ENCODE measurements at regions not wholly inside any gene's neighbourhood (a gene's known extent, or its start where the extent isn't known, plus 50 kb on each side); places are given as distances from the start of the nearest gene placed in this dataset.
"Not testable (repeated sequence)": the region's sequence is repeated elsewhere in the genome, so short reads cannot be mapped to it uniquely, and the experiment has no call there.

DNA sequence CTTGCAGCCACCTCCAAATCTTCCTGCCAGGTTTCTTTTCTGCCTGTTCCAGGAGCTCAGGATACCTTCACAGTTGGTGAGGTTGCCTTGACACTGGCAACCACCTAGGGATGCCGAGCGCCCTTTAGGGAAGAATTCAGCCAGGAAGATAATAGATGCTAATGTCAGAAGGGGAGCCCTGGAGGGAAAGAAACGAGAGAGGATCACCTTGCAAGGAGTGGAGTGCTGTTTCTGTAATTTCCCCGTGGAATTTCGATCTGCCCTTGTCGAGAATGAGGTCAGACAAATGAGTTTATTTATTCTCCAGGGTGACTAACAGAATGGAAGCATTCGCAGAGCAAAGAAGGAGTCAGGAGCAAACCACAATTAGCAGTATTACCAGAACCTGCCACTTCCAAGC is 315.8 kb upstream of the KAZN start:
- ATAC-seq: no peak
- POLR2A ChIA-PET: no interaction called here
- no peak for DNase-seq

GRCh38 chr1:14285238-14285637 is 313.2 kb upstream of the KAZN start:
- H3K4me3 Mint-ChIP-seq: no peak overlapping the region
- Histone ChIP-seq H3K27ac (ENCODE audit: low read depth, low read length) (no peak overlapping the region), H3K4me1 (ENCODE audit: control insufficient read depth in 2 of 2, insufficient read depth in 2 of 2, low read length in 2 of 2) (no peaks in the 10 kb centered on the region), H3K4me3 (ENCODE audit: low read length) (no peak overlapping the region), H3K36me3 (ENCODE audit: control insufficient read depth in 2 of 3, insufficient read depth in 3 of 3, low read length in 3 of 3) (no peaks in the 10 kb centered on the region), H3K9me3 (ENCODE audit: control insufficient read depth in 2 of 3, low read length in 3 of 3) (no peaks in the 10 kb centered on the region), H3K27me3 (ENCODE audit: control insufficient read depth in 2 of 2, insufficient read depth in 2 of 2, low read length in 2 of 2) (no peaks in the 10 kb centered on the region)
- H3K27me3 Mint-ChIP-seq: peaks cover 3 to 13% (median 11%) of the 10 kb centered on the region in 5 donors
- intact Hi-C loops (cut with micrococcal nuclease): no loop called here
- no peaks in the 10 kb centered on the region for H3K36me3 Mint-ChIP-seq
- no peak for ATAC-seq
- ChIA-PET POLR2A (no interaction called here), CTCF (no interaction called here)
- peaks cover 0 to 4% (median 0%) of the 10 kb centered on the region in 7 donors for H3K4me1 Mint-ChIP-seq
- H3K9me3 Mint-ChIP-seq: peaks cover 0 to 5% (median 0%) of the 10 kb centered on the region in 11 donors
- H3K27ac Mint-ChIP-seq: no peak overlapping the region
- no peak for DNase-seq

More for the DNA sequence above, 315.8 kb upstream of the KAZN start:
- CTCF ChIA-PET: no interaction called here
- no peak overlapping the region for H3K27ac ChIP-seq (ENCODE audit: low read depth, low read length)
- intact Hi-C loops (cut with micrococcal nuclease): no loop called here
- Mint-ChIP-seq H3K27me3 (peaks cover 4 to 19% (median 6%) of the 10 kb centered on the region in 5 donors), H3K27ac (no peak overlapping the region), H3K9me3 (peaks cover 0 to 5% (median 0%) of the 10 kb centered on the region in 11 donors), H3K4me3 (no peak overlapping the region), H3K4me1 (no peaks in the 10 kb centered on the region), H3K36me3 (no peaks in the 10 kb centered on the region)
- H3K36me3 ChIP-seq (ENCODE audit: control insufficient read depth in 2 of 3, insufficient read depth in 3 of 3, low read length in 3 of 3): no peaks in the 10 kb centered on the region
- no peaks in the 10 kb centered on the region for H3K27me3 ChIP-seq (ENCODE audit: control insufficient read depth in 2 of 2, insufficient read depth in 2 of 2, low read length in 2 of 2)
- H3K4me1 ChIP-seq (ENCODE audit: control insufficient read depth in 2 of 2, insufficient read depth in 2 of 2, low read length in 2 of 2): no peaks in the 10 kb centered on the region
- H3K4me3 ChIP-seq (ENCODE audit: low read length): no peak overlapping the region
- no peaks in the 10 kb centered on the region for H3K9me3 ChIP-seq (ENCODE audit: control insufficient read depth in 2 of 3, low read length in 3 of 3)

- ATAC-seq; H3K9me3 ChIP-seq (ENCODE audit: control insufficient read depth in 2 of 3, low read length in 3 of 3); CTCF ChIA-PET; H3K27ac ChIP-seq (ENCODE audit: low read depth, low read length); H3K4me3 ChIP-seq (ENCODE audit: low read length); H3K36me3 Mint-ChIP-seq; H3K4me3 Mint-ChIP-seq; H3K9me3 Mint-ChIP-seq; intact Hi-C loops (cut with micrococcal nuclease); H3K4me1 ChIP-seq (ENCODE audit: control insufficient read depth in 2 of 2, insufficient read depth in 2 of 2, low read length in 2 of 2); DNase-seq; H3K4me1 Mint-ChIP-seq; H3K27ac Mint-ChIP-seq; H3K27me3 ChIP-seq (ENCODE audit: control insufficient read depth in 2 of 2, insufficient read depth in 2 of 2, low read length in 2 of 2); H3K36me3 ChIP-seq (ENCODE audit: control insufficient read depth in 2 of 3, insufficient read depth in 3 of 3, low read length in 3 of 3): not testable (repeated sequence)
- peaks cover 11 to 25% (median 13%) of the 10 kb centered on the region in 5 donors for H3K27me3 Mint-ChIP-seq
- POLR2A ChIA-PET: interaction anchor here (0.5 kb wide), 1 partner anchor 13 kb away, joined by 3 read pairs; no protein-coding TSS in a partner anchor
Measured at GRCh38 chr1:14291182-14291581, 307.3 kb upstream of the KAZN start.

DNA sequence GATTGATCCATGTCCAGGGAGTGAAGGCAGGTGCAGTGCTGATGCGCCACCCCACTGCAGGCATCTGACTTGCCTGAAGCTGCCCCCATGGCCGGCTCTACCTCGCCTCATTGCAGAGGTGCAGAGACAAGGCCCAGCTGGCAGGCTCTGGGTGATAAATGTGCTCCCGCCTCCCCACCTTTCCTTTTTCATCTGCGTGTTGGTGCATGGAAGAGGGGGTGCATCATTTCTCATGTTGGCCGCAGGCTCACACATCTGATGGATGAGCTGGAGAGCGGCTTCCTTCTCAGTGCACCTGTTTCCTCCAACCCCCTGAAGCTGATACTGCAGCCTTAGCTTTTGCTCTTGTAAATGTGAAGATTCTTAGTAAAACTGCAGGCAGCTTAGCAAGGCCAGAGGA is 306.0 kb upstream of the KAZN start:
- Mint-ChIP-seq H3K27ac (no peak overlapping the region), H3K27me3 (peaks cover 7 to 25% (median 13%) of the 10 kb centered on the region in 5 donors), H3K36me3 (no peaks in the 10 kb centered on the region), H3K9me3 (peaks cover 0 to 2% (median 0%) of the 10 kb centered on the region in 11 donors), H3K4me3 (no peak overlapping the region), H3K4me1 (peaks cover 0 to 4% (median 0%) of the 10 kb centered on the region in 7 donors)
- Histone ChIP-seq H3K4me3 (ENCODE audit: low read length) (no peak overlapping the region), H3K36me3 (ENCODE audit: control insufficient read depth in 2 of 3, insufficient read depth in 3 of 3, low read length in 3 of 3) (no peaks in the 10 kb centered on the region), H3K27me3 (ENCODE audit: control insufficient read depth in 2 of 2, insufficient read depth in 2 of 2, low read length in 2 of 2) (no peaks in the 10 kb centered on the region), H3K4me1 (ENCODE audit: control insufficient read depth in 2 of 2, insufficient read depth in 2 of 2, low read length in 2 of 2) (no peaks in the 10 kb centered on the region), H3K27ac (ENCODE audit: low read depth, low read length) (no peak overlapping the region), H3K9me3 (ENCODE audit: control insufficient read depth in 2 of 3, low read length in 3 of 3) (no peaks in the 10 kb centered on the region)
- ATAC-seq: no peak
- DNase-seq: no peak
- intact Hi-C loops (cut with micrococcal nuclease): no loop called here
- ChIA-PET POLR2A (no interaction called here), CTCF (no interaction called here)

DNA sequence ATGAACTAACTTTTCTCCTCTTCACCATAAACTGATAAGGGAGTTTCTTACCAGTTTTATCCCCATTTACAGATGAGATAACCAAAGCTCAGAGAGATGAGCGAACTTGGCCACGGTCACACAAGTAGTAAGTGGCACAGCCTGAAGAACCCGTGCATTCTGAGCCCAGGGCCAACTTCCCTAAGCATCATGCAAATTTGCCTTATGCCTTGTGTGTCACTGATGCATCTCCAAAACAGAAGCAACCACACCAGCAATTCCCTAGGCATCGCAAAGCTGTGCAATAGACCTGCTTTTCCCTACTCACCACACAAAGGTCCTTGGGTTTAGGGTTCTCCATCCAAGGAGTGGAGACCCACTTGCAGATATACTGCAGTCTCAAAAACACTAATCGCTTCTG is 304.5 kb upstream of the KAZN start:
- CTCF ChIA-PET: no interaction called here
- ATAC-seq (no peak), DNase-seq (no peak)
- Histone ChIP-seq H3K4me3 (ENCODE audit: low read length) (no peak overlapping the region), H3K4me1 (ENCODE audit: control insufficient read depth in 2 of 2, insufficient read depth in 2 of 2, low read length in 2 of 2) (no peaks in the 10 kb centered on the region), H3K27ac (ENCODE audit: low read depth, low read length) (no peak overlapping the region), H3K27me3 (ENCODE audit: control insufficient read depth in 2 of 2, insufficient read depth in 2 of 2, low read length in 2 of 2) (no peaks in the 10 kb centered on the region), H3K9me3 (ENCODE audit: control insufficient read depth in 2 of 3, low read length in 3 of 3) (no peaks in the 10 kb centered on the region), H3K36me3 (ENCODE audit: control insufficient read depth in 2 of 3, insufficient read depth in 3 of 3, low read length in 3 of 3) (no peaks in the 10 kb centered on the region)
- peaks cover 0 to 1% (median 0%) of the 10 kb centered on the region in 11 donors for H3K9me3 Mint-ChIP-seq
- H3K27ac Mint-ChIP-seq: no peak overlapping the region
- H3K4me3 Mint-ChIP-seq: no peak overlapping the region
- intact Hi-C loops (cut with micrococcal nuclease): no loop called here
- H3K36me3 Mint-ChIP-seq: no peaks in the 10 kb centered on the region
- peaks cover 4 to 20% (median 13%) of the 10 kb centered on the region in 5 donors for H3K27me3 Mint-ChIP-seq
- H3K4me1 Mint-ChIP-seq: peaks cover 0 to 4% (median 0%) of the 10 kb centered on the region in 7 donors
- POLR2A ChIA-PET: no interaction called here

DNA sequence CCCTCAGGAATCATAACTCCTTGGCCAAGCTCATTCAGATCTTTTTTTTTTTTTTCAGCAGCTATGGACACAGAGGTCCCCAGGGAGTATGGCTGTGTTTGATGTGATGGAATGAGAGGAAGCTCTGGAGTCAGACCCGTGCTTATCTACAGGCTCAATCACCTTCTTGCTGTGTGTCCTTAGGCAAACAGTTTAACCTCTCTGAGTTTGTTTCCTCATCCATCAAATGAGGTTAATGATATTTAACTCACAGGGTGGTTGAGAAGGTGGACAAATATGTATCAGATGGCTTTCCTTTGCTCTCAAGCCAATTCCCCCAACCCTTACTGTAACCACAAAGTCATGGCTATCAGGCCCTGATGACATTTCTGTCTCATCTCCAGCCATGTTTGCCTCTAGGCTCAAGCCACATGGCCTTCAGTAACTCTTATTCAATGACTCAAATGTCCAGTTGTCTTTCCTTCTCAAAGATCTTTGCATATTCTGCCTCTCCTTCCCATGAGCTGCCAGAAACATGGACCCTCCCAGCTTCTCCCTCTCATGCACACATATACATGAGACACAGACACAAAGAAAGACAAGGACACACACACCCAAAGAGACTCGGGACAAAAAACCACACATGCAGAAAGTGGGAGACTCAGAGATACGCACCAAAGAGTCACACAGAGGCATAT is 303.5 kb upstream of the KAZN start:
- Histone ChIP-seq H3K36me3 (ENCODE audit: control insufficient read depth in 2 of 3, insufficient read depth in 3 of 3, low read length in 3 of 3) (no peaks in the 10 kb centered on the region), H3K27me3 (ENCODE audit: control insufficient read depth in 2 of 2, insufficient read depth in 2 of 2, low read length in 2 of 2) (no peaks in the 10 kb centered on the region), H3K9me3 (ENCODE audit: control insufficient read depth in 2 of 3, low read length in 3 of 3) (no peaks in the 10 kb centered on the region), H3K4me1 (ENCODE audit: control insufficient read depth in 2 of 2, insufficient read depth in 2 of 2, low read length in 2 of 2) (no peaks in the 10 kb centered on the region), H3K4me3 (ENCODE audit: low read length) (no peak overlapping the region), H3K27ac (ENCODE audit: low read depth, low read length) (no peak overlapping the region)
- ATAC-seq (no peak), DNase-seq (no peak)
- CTCF ChIA-PET: no interaction called here
- Mint-ChIP-seq H3K9me3 (peaks cover 0 to 1% (median 0%) of the 10 kb centered on the region in 11 donors), H3K36me3 (no peaks in the 10 kb centered on the region), H3K4me1 (peaks cover 0 to 2% (median 0%) of the 10 kb centered on the region in 7 donors), H3K4me3 (no peak overlapping the region), H3K27ac (no peak overlapping the region), H3K27me3 (peaks cover 0 to 24% (median 19%) of the 10 kb centered on the region in 5 donors)
- intact Hi-C loops (cut with micrococcal nuclease): no loop called here
- POLR2A ChIA-PET: no interaction called here

GRCh38 chr1:14296795-14297194 is 301.7 kb upstream of the KAZN start:
- H3K4me3 Mint-ChIP-seq: no peak overlapping the region
- ChIA-PET POLR2A (no interaction called here), CTCF (no interaction called here)
- H3K27ac Mint-ChIP-seq: no peak overlapping the region
- no peaks in the 10 kb centered on the region for H3K9me3 ChIP-seq (ENCODE audit: control insufficient read depth in 2 of 3, low read length in 3 of 3)
- H3K36me3 Mint-ChIP-seq: no peaks in the 10 kb centered on the region
- no peaks in the 10 kb centered on the region for H3K4me1 Mint-ChIP-seq
- no peaks in the 10 kb centered on the region for H3K36me3 ChIP-seq (ENCODE audit: control insufficient read depth in 2 of 3, insufficient read depth in 3 of 3, low read length in 3 of 3)
- no peaks in the 10 kb centered on the region for H3K9me3 Mint-ChIP-seq
- no peaks in the 10 kb centered on the region for H3K4me1 ChIP-seq (ENCODE audit: control insufficient read depth in 2 of 2, insufficient read depth in 2 of 2, low read length in 2 of 2)
- peaks cover 0 to 20% (median 18%) of the 10 kb centered on the region in 5 donors for H3K27me3 Mint-ChIP-seq
- ATAC-seq (no peak), DNase-seq (no peak)
- H3K27me3 ChIP-seq (ENCODE audit: control insufficient read depth in 2 of 2, insufficient read depth in 2 of 2, low read length in 2 of 2): no peaks in the 10 kb centered on the region
- intact Hi-C loops (cut with micrococcal nuclease): no loop called here
- no peak overlapping the region for H3K27ac ChIP-seq (ENCODE audit: low read depth, low read length)
- H3K4me3 ChIP-seq (ENCODE audit: low read length): no peak overlapping the region

All from naive thymus-derived CD4-positive, alpha-beta T cell (primary cell).